Transverse colon (tissue), 4 donors: ENCODE measurements at regions not wholly inside any gene's neighbourhood (a gene's known extent, or its start where the extent isn't known, plus 50 kb on each side); places are given as distances from the start of the nearest gene placed in this dataset.

Source experiments
- CTCF ChIP-seq, 5 experiments: fragments of 200-600 bp in 3 of 5; fragments of 450-650 bp in 2 of 5; sonication (generic) in 3 of 5; IDR thresholded peaks; 1 replicate in 2 of 5; 2 replicates in 3 of 5; pipeline ENCODE4 v1.5.1; 2016 to 2017; ENCODE audit warnings: antibody characterized with exemption in 5 of 5, inconsistent platforms in 3 of 5, mild to moderate bottlenecking in 2 of 5, moderate library complexity in 1 of 5
- EP300 ChIP-seq: sonication (generic); formaldehyde crosslinking; IDR thresholded peaks from one replicate; pipeline ENCODE4 v1.6.1; 2017; ENCODE audit warnings: antibody characterized with exemption, low read depth
- POLR2A ChIP-seq: fragments of 450-650 bp; IDR thresholded peaks from one replicate; pipeline ENCODE4 v1.6.1; 2016; ENCODE audit warnings: antibody characterized with exemption, mild to moderate bottlenecking, moderate library complexity
- POLR2AphosphoS5 ChIP-seq, 3 donors: sonication (generic); formaldehyde crosslinking; IDR thresholded peaks; one replicate each; pipeline ENCODE4 v1.6.1; 2016; ENCODE audit warnings: antibody characterized with exemption in 3 of 3

- TF ChIP-seq CTCF (IDR thresholded peaks at IDR 0.05) (no peak), POLR2A (no peak), POLR2AphosphoS5 (IDR thresholded peaks at IDR 0.05) (no peak), EP300 (no peak)
Observed at GRCh38 chr3:189386739-189387138, 215.0 kb downstream of the TPRG1 start.
